ENCODE measurements at regions not wholly inside any gene's neighbourhood (a gene's known extent, or its start where the extent isn't known, plus 50 kb on each side); places are given as distances from the start of the nearest gene placed in this dataset.

- no peak for DNase-seq (ENCODE audit: low spot score)
Measured at GRCh38 chr1:98072047-98072446, 151.2 kb upstream of the DPYD start.

GRCh38 chr1:98068016-98068415 lies 147.2 kb upstream of the DPYD start:
- DNase-seq (ENCODE audit: low spot score), result no peak

GRCh38 chr1:98066911-98067310 lies 146.1 kb upstream of the DPYD start:
- DNase-seq (ENCODE audit: low spot score), result no peak

GRCh38 chr1:98059620-98060019 lies 138.8 kb upstream of the DPYD start:
- no peak for DNase-seq (ENCODE audit: low spot score)

- DNase-seq (ENCODE audit: low spot score), result no peak
Measured at GRCh38 chr1:98058676-98059075, 137.8 kb upstream of the DPYD start.

- DNase-seq (ENCODE audit: low spot score), result no peak
Measured at GRCh38 chr1:98057236-98057910, 136.5 kb upstream of the DPYD start.

- no peak for DNase-seq (ENCODE audit: low spot score)
Measured at GRCh38 chr1:98056781-98057180, 135.9 kb upstream of the DPYD start.

GRCh38 chr1:98055457-98055856 lies 134.6 kb upstream of the DPYD start:
- DNase-seq (ENCODE audit: low spot score), result no peak

GRCh38 chr1:98054786-98055185 lies 134.0 kb upstream of the DPYD start:
- DNase-seq (ENCODE audit: low spot score), result no peak

GRCh38 chr1:98054367-98054701 lies 133.5 kb upstream of the DPYD start:
- no peak for DNase-seq (ENCODE audit: low spot score)

- DNase-seq (ENCODE audit: low spot score), result peak; percentile 23
Measured at GRCh38 chr1:98053471-98054366, 132.9 kb upstream of the DPYD start.

GRCh38 chr1:98051065-98051675 lies 130.3 kb upstream of the DPYD start:
- DNase-seq (ENCODE audit: low spot score), result peak; percentile 64

- no peak for DNase-seq (ENCODE audit: low spot score)
Measured at GRCh38 chr1:98049370-98050135, 128.7 kb upstream of the DPYD start.

GRCh38 chr1:98048751-98049325 lies 128.0 kb upstream of the DPYD start:
- DNase-seq (ENCODE audit: low spot score), result no peak

- peak; percentile 75 for DNase-seq (ENCODE audit: low spot score)
Measured at GRCh38 chr1:98048244-98048643, 127.4 kb upstream of the DPYD start.

- no peak for DNase-seq (ENCODE audit: low spot score)
Measured at GRCh38 chr1:98047171-98047570, 126.3 kb upstream of the DPYD start.

GRCh38 chr1:98045767-98046641 lies 125.2 kb upstream of the DPYD start:
- DNase-seq (ENCODE audit: low spot score), result no peak

- no peak for DNase-seq (ENCODE audit: low spot score)
Measured at GRCh38 chr1:98045211-98045766, 124.5 kb upstream of the DPYD start.

GRCh38 chr1:98044766-98045165 lies 123.9 kb upstream of the DPYD start:
- DNase-seq (ENCODE audit: low spot score), result no peak

GRCh38 chr1:98044071-98044697 lies 123.3 kb upstream of the DPYD start:
- no peak for DNase-seq (ENCODE audit: low spot score)

Measured in H4 (cell line).